NCI-H2196 (cell line): ENCODE measurements at regions not wholly inside any gene's neighbourhood (a gene's known extent, or its start where the extent isn't known, plus 50 kb on each side); places are given as distances from the start of the nearest gene placed in this dataset.
A peak's percentile ranks its signal among the peaks of the same experiment; 100 is the strongest.
"Not testable (repeated sequence)": the region's sequence is repeated elsewhere in the genome, so short reads cannot be mapped to it uniquely, and the experiment has no call there.

Experiments used
- DNase-seq: peaks from one replicate; lab custom pipeline; 2025; ENCODE audit not compliant: unreplicated experiment; lab: John Stamatoyannopoulos, UW

DNA sequence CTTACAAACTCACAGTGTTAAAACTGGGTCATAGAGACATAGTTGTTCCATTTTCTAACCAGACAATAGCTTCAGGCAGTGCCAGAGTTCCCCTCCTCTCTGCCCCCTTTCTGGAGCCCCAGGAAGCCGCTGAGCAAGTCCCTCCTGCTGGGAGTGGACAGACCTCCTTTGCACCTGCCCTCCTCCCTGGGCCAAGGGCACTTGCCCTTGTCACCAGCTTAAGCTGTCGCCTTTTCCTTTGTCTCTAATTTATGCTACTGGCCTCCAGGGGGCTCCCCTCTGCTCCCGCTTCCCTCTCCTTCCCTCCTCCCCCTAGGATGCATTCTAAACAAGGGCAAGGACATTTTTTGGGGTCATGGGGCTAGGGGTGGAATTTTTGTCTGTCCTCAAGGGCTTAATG is 182.4 kb downstream of the MIS18A start:
- DNase-seq, result peak; percentile 25

DNA sequence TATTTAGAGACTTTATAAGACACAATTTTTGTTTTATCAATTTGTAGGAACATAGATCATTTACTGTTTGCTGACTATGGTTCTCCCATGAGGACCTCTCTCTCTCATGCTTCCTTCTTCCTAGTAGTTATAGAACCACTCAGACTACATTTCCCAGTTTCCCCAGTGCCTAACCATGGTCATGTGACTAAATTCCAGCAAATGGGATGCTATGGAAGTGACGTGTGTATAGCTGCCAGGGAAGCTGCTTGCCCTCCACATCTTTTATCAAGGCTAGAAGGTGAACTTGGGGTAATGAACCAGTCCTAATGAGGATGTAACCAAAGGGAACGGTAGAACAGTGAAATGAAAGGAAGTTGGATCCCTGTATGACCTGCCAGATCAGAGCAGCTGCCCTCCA is 184.0 kb downstream of the MIS18A start:
- DNase-seq, result no peak

DNA sequence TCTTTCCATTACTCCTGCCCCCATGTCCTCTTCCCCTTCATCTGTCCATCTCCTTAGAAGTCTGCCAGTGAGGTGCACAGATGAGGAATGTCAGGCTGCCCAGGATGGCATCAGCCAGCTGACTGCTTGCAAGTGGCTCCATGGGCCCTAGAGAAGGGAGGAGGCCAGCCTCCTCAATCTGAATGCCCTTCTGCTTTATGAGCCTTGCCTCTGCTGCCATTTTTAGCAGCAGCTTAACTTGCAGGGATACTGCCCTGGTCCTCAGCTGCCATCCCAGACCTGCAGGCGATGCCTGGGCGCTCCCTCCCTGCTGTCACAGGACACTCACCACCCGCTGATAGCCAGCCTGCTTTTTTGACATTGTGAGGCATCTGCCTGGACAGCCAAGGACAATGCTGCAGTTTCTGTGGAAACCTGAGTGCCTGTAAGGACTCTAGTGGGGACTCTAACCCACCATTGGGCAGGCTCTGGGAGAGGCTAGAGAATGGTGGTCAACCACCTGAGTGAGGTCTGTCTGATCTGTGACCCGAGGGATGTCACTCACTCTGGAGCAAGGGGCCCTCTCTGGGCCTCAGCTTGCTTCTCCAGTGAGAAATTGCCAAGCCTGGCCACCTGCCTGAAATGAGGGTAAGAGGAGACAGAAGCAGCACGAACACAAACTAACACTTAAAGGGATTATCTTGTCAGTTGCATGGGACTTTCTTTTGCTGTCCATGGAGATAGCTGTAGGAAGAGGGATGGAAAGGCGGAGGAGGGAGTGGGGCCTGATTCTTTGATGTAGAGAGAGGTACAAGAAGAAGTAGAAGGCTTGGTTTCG is 185.0 kb downstream of the MIS18A start:
- no peak for DNase-seq

DNA sequence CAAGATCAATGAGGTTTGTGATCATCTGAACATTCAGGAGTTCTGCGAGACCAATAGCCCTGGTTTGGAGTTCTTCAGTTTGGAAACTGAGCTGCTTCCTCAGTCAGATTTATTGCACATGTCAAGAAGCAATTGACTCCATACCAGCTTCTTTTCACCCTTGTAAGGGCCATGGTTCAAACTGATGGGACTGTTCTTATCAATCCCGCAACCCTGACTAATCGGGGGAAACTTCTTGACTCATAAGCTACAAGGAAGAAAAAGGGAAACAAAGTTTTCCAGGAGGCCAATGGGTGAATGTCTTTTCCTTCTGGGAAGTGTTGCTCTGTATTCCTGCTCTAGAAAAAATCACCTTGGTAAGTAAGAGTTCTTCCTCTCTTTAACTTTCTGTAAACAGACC is 187.9 kb downstream of the MIS18A start:
- DNase-seq, result no peak

DNA sequence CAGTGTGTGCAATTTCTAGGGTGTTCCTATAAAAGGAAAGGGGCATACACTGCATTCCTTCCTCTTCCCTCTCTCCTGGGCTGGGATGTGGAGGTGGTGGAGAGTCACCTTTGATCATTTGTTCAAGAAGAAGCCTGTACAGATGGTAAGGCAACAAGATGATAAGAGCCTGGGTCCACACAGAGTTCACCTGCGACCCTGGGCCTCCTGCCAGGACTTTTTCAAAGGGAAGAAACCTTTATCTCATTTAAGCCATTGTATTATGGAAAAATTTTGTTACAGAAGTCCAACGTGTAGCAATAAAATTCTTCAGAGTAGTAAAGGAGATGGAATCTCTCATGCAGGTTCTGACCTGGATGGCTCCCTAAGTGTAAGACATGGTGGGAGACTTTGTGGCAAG is 189.1 kb downstream of the MIS18A start:
- DNase-seq, result no peak

DNA sequence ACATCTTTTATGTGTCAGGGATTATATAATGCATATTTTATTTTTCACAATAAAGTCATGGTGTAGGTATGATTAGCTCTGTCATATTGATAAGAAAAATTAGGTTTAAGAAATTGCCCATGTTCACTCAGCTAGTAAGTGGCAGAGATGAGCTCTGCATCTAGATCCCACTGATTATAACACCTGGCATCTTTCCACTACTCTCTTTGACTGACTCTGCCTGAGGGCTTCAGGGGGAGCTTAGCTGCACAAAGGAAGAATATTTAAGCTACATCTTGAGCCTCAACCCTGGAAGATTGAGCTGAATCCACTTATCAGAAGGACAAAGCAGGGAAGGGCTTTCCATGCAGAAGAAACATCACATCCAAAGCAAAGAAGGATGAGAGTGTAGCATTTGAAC is 190.4 kb downstream of the MIS18A start:
- DNase-seq, result no peak

GRCh38 chr21:32087447-32087846 is 191.4 kb downstream of the MIS18A start:
- no peak for DNase-seq

GRCh38 chr21:32083197-32083596 is 195.7 kb downstream of the MIS18A start:
- no peak for DNase-seq

DNA sequence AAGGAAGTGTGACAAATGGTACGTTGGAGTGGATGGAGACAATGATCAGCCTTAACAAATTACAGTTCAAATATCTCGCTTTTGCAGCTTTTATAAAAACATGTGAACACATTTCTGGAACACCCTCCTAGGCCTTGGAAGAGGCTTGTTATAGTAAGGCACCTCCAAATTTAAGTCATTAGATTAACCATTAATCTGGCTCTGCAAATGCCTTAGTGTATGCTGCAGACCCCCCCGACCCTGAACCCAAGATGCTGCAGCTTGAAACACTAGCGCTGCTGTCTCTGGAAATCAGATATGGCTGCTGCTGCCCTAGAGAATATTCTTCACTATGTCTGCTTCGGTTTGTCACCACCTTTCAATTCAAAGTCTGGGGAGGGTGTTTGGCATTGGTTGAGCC is 196.4 kb downstream of the MIS18A start:
- no peak for DNase-seq

DNA sequence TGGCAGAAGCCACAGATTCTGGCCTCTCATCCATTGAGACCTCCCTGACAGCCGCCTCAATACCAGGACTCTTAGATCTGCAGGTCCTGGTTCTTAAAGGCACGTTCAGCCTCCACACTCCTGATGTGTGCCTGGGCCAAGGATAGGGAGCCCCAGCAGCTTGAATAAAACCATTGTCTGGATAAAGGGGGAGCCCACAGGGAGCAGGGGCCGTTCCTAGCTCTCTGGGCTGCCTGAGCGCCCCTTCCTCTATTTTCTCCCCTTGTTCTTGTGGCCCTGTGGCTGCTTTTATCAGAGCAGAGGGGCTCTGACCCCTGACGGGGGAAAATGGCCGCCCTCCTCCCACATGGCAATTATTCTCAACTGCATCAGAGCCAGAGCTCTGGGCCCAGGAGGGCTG is 200.8 kb downstream of the HUNK start:
- no peak for DNase-seq

DNA sequence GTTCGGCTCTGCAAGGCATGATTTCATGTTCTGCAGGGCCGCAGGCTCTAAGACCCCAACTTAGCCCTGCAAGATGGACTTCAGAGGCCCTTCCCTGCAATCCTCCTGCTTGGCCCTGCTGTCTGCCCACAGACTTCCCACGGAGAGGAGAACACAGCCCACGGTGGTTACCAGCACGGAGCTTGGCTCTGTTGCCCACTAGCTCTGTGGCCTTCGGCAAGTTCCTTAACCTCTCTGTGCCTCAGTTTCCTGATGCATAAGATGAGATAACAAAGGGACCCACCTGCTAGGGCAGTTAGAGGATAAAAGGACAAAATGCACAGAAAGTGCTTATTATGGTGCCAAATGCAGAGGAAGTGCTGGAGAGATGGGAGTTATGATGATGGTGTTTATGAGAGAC is 200.4 kb downstream of the HUNK start:
- no peak for DNase-seq

DNA sequence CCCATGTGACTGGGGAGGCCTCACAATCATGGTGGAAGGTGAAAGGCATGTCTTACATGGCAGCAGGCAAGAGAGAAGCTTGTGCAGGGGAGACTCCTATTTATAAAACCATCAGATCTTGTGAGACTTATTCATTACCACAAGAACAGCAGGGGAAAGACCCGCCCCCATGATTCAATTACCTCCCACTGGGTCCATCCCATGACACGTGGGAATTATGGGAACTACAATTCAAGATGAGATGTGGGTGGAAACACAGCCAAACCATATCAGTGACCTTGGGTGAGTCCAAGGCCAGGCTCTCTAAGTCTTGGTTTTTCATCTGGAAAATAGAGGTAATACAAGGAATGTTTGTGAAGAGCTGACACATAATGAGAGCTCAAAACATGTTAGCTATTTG is 198.8 kb downstream of the HUNK start:
- DNase-seq, result not testable (repeated sequence)

DNA sequence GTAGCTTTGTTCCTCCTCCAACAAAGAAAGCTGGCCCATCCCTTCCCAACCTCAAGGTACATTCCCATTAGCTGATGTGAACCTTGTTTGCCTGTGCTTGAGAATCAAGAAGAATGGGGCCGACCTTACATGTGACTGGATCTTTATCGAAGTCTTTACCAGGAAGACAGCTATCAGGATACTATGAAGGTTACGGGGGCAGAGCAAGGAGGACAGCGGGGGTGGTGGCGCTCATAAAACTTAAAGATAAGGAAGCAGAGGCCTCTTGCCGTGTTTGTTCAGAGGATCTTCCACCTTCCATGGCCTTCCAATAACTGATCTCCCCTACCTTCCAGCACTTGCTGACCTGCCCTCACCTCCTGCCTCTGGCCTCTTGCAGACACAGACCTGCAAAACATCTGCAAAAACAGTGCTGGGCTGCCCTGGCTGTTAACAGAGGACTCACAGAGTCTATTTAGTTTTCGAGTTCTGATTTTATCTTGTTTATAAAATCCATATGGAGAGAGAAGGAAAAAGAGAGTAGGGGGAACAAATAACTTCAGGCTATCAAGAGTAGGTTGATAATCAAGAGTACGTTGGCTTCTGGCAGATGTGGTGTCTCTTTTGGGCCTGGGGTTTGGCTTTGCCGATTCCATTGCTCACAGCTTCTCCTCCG is 198.0 kb downstream of the HUNK start:
- DNase-seq, result no peak

GRCh38 chr21:32070126-32070525 is 197.3 kb downstream of the HUNK start:
- DNase-seq, result no peak

- DNase-seq, result no peak
These were observed 192.8 kb downstream of the HUNK start for GRCh38 chr21:32065654-32066053.

DNA sequence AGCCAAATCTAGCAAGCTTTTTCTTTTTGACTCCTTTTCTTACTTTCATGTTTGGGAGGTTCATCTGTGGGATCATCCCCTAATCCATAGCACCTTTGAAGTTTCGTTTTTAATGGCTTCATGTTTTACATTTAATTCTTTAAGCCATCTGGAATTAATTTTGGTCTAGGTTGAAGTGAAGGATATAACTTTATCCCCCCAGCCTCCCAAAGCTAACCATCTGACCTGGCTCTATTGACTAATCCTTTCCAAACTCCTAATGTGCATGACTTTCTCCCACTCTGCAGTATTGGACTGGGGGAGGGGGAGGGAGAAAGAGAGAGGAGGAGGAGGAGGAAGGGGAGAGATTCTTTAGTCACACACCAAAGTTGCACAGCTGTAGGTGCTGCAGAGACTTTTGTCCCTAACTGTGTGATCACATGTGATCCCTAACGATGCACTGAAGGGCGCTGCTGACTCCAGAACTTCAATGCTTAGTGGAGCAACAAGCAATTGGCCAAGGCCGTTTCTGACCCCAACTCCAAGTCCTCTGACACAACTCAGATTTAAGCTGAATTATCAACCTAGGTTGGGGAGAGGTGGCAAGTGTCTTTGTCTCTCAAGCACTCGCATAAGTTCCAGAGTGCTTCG is 191.6 kb downstream of the HUNK start:
- no peak for DNase-seq

DNA sequence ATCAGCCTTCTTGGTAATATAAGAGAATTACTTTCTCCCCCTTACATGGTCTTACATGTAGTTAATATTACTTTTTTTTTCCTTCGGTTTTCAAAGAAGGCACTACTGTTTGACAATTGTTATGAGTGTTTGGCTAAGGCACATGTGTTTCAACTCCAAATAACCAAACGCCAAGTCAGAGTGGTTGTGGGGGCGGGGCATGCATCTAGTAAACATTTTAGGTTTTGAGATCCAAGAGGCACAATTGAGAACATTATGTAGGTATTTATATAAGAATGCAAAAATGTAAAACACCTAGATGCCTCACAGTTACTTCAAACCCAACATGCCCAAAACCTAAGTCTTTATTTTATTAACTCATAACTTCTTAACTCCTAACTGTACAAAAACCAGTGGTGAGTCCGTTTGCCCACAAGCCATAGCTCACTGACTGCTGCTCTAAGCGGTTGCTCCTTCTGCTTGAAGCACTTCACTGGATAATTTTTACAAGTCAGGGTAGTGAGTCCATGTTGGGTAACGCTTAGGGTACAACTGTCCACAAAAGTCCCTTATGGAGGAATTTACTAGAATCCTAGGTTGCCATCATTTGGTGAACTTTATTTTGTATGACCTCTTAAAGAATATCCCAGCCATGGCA is 189.9 kb downstream of the HUNK start:
- DNase-seq, result no peak

GRCh38 chr21:32061729-32062128 is 188.9 kb downstream of the HUNK start:
- DNase-seq, result no peak

DNA sequence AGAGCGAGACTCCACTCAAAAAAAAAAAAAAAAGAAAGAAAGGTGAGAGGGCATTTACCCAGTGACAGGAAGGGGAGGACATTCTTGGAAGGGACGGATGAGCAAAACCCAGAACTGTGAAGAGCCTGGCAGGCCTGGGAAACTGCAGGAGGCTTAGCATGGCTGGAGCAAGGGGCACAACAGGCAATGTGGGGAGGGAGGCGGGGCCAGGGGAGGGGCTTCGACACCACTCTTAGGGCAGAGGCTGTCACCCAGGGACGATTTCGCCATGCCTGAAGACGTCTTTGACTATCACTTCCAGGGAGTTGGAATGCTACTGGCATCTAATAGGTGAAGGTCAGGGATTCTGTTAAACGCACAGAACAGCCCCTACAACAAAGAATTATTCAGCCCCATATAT is 184.0 kb downstream of the HUNK start:
- no peak for DNase-seq

DNA sequence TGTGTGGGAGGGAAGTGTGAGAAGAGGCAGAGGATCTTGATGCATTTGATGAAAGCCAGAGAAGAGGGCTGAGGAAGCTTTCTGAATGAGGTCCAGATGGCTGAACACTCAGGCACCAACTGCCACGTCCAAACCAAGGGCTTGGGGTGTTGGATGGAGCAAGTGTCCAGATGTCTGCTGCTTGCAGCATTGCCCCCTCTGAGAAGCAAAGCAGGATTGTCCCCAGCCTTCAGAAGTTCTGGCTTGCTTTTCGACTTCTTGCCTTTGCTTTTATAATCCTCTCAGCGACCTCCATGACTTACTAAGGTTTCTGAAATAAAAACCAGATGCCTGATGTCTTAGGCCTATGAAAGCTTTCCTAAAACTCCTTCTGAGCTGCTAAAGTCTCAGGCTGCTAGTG is 182.5 kb downstream of the HUNK start:
- no peak for DNase-seq
